Stimulated activated effector memory CD8-positive, alpha-beta T cell treated with anti-CD3 and anti-CD28 coated beads, Interleukin-12 subunit alpha, Interleukin-12 subunit beta, amount 100 ng/mL, for 72 hours (primary cell): ENCODE measurements at regions not wholly inside any gene's neighbourhood (a gene's known extent, or its start where the extent isn't known, plus 50 kb on each side); places are given as distances from the start of the nearest gene placed in this dataset.

Experiments used
- ATAC-seq: fragments of 150-1000 bp; cut with Tn5 transposase; 2 replicates; pipeline ENCODE4 v1.10.0; 2021
- DNase-seq, 2 donors: peaks; one replicate each; pipeline ENCODE4 v3.0.0; 2021 to 2022; ENCODE audit warnings: low spot score in 2 of 2
- H3K27ac Mint-ChIP-seq: one replicate; pipeline ENCODE4 v1.8.0; 2022; ENCODE audit warnings: mild to moderate bottlenecking, mixed read lengths
- H3K36me3 Mint-ChIP-seq: one replicate; pipeline ENCODE4 v1.8.0; 2022; ENCODE audit warnings: mild to moderate bottlenecking, mixed read lengths
- H3K4me1 Mint-ChIP-seq: one replicate; pipeline ENCODE4 v1.8.0; 2022; ENCODE audit warnings: mixed read lengths
- H3K4me3 Mint-ChIP-seq: one replicate; pipeline ENCODE4 v1.8.0; 2022; ENCODE audit warnings: mild to moderate bottlenecking, mixed read lengths
- H3K9me3 Mint-ChIP-seq: one replicate; pipeline ENCODE4 v1.8.0; 2022; ENCODE audit warnings: mixed read lengths

DNA sequence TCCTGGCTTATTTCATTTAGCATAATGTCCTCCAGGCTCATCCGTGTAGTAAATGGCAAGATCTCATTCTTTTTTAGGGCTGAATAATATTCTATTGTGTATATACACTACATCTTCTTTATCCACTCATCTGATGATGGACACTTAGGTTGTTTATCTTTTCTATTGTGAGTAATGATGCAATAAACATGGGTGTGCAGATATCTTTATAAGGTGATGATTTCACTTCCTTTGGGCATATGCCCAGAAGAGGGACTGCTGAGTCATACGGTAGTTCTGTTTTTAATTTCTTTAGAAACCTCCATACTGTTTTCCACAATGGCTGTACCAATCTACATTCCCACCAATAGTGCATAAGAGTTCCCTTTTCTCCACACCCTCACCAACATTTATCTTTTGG, 317.6 kb upstream of the CNKSR2 start:
- Mint-ChIP-seq H3K27ac (no peak overlapping the region), H3K4me3 (no peak overlapping the region), H3K9me3 (peaks cover 6% of the 10 kb centered on the region), H3K4me1 (no peaks in the 10 kb centered on the region), H3K36me3 (no peaks in the 10 kb centered on the region)
- ATAC-seq, result no peak
- no peak for DNase-seq

DNA sequence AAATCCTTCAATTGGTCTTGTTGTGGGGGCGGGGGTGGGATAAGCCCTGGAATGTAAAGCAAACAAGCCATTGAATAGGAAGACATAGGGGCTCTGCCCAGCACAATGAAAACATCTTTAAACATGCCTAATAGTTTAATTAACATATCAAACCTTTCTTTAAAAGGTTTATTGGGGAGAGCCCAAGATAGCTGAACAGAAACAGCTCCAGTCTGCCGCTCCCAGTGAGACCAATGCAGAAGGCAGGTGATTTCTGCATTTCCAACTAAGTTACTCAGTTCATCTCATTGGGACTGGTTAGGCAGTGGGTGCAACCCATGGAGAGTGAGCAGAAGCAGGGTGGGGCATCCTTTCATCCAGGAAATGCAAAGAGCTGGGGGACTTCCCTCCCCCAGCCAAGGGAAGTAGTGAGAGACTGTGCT, 327.2 kb upstream of the CNKSR2 start:
- no peak for DNase-seq
- Mint-ChIP-seq H3K9me3 (peaks cover 4% of the 10 kb centered on the region), H3K4me3 (no peak overlapping the region), H3K27ac (no peak overlapping the region), H3K4me1 (no peaks in the 10 kb centered on the region), H3K36me3 (no peaks in the 10 kb centered on the region)
- ATAC-seq, result no peak

DNA sequence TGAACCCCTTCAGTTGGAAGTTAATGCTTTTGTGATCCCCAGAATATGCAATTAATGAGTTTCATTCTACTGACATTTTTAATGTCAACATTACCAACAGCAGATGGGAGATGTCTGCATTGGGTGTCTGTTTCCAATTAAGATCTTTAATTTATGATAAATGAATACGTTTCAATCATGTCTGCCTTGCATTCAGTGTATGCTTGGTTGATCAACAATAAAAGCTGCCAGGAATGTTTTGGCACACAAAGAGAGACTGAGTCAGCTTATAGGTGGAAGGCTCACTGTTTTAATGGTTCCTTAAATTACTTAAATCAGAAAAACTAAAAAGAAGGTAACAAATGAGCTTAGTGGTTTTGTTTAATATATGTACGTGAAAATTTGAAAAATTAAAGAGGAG, 359.9 kb upstream of the CNKSR2 start:
- no peak overlapping the region for H3K27ac Mint-ChIP-seq
- ATAC-seq (no peak), DNase-seq (no peak)
- H3K4me1 Mint-ChIP-seq, result no peaks in the 10 kb centered on the region
- H3K4me3 Mint-ChIP-seq, result no peak overlapping the region
- H3K36me3 Mint-ChIP-seq, result no peaks in the 10 kb centered on the region
- peaks cover 3% of the 10 kb centered on the region for H3K9me3 Mint-ChIP-seq

DNA sequence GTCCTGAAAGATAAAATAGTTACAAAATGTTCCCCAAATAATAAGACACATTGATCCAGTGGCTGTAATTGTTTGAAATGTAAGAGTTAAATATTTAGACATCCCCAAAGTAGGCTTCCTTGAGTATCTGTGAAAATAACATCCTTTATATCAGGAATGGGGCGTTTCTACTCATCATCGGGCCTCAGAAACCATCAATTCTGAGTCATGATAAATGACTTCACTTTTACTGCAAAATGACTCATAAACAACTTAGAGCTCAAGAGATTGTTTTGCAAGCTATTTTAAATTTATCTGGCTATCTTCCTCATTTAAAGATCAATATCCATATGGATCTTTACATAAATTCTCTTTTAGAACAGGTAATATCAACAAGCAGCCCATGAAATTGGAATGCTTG, 369.4 kb upstream of the CNKSR2 start:
- no peak overlapping the region for H3K27ac Mint-ChIP-seq
- H3K4me1 Mint-ChIP-seq, result no peaks in the 10 kb centered on the region
- H3K36me3 Mint-ChIP-seq, result no peaks in the 10 kb centered on the region
- no peak overlapping the region for H3K4me3 Mint-ChIP-seq
- DNase-seq (no peak), ATAC-seq (no peak)
- H3K9me3 Mint-ChIP-seq, result no peaks in the 10 kb centered on the region

DNA sequence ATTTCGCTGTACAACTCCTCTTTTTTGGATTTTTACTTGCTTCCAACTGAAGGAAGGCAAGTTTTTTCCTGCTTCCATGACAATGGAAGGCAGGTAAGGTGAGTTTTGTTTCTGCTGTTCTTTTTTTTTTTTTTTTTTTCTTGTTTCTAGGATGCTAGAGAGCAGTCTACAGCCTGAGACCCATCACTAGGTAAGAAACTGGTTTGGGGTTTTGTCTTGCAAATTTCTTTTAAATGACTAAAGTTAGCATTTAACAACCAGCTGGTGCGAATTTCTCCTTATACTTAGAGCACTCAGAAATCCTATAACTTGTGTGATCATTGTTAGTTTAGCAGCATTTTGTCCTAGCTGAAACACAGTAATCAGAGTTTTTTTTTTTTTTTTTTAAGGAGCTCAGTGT, 378.4 kb upstream of the CNKSR2 start:
- H3K4me3 Mint-ChIP-seq, result no peak overlapping the region
- ATAC-seq, result no peak
- no peaks in the 10 kb centered on the region for H3K36me3 Mint-ChIP-seq
- no peaks in the 10 kb centered on the region for H3K9me3 Mint-ChIP-seq
- DNase-seq, result no peak
- no peak overlapping the region for H3K27ac Mint-ChIP-seq
- no peaks in the 10 kb centered on the region for H3K4me1 Mint-ChIP-seq

DNA sequence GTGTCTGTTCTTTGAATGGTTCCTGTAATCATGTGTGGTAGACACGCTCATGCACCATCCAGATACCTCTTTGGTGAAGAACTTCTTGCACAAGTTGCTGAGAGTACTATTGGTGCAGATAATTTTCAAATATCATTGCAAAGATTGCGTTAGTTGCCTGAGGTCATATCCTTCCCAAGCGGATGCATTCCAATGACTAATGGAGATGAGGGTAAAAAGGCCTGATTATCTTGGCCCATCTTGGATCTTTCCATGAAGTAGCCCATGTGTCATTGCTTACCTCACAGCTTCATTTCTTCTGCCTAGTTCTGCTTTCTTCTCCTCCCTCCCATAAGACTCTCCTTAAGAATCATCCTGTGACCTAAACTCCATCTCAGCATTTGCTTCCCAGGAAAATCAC, 384.9 kb upstream of the CNKSR2 start:
- DNase-seq (no peak), ATAC-seq (no peak)
- Mint-ChIP-seq H3K4me3 (no peak overlapping the region), H3K9me3 (no peaks in the 10 kb centered on the region), H3K4me1 (no peaks in the 10 kb centered on the region), H3K36me3 (no peaks in the 10 kb centered on the region), H3K27ac (no peak overlapping the region)

DNA sequence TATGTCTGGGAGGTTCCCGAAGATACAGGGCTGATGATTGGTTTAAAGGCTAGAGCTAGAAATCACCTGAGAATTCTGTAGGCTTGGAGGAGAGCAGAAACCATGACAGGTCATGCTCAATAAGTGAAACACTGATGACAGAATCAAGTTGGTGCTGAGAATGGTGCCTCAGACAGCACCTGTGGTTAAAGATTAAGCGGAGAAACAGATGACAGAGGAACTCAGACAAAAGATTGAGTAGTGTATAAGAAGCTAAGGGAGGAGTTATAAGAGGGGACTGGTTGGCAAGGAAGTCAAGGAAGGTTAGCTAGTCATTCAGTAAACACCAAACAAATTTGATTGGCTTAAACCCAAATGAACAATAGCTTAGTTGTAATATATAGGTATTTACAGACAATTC, 385.4 kb upstream of the CNKSR2 start:
- no peak for ATAC-seq
- Mint-ChIP-seq H3K4me3 (no peak overlapping the region), H3K4me1 (no peaks in the 10 kb centered on the region), H3K27ac (no peak overlapping the region), H3K36me3 (no peaks in the 10 kb centered on the region), H3K9me3 (no peaks in the 10 kb centered on the region)
- no peak for DNase-seq

DNA sequence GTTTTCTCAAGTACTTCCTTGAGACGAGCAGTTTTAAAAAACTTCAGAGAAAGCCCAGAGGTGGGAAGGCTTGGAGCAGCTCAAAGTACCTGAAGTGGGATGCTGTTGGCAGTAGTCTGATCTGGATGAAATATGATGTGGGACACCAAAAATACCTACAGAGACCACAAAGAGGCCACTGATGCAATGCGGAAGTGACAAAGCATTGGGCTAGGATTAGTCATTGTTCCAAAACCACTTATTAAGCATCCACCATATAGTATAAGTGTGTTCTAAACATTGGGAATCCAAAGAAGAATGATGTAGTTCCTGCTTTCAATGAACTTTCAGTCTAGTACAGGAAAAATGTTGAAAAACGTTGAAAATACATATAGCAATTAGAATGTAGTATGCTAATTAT, 386.1 kb upstream of the CNKSR2 start:
- H3K36me3 Mint-ChIP-seq, result no peaks in the 10 kb centered on the region
- ATAC-seq (no peak), DNase-seq (no peak)
- H3K4me1 Mint-ChIP-seq, result no peaks in the 10 kb centered on the region
- no peak overlapping the region for H3K4me3 Mint-ChIP-seq
- H3K9me3 Mint-ChIP-seq, result no peaks in the 10 kb centered on the region
- no peak overlapping the region for H3K27ac Mint-ChIP-seq

DNA sequence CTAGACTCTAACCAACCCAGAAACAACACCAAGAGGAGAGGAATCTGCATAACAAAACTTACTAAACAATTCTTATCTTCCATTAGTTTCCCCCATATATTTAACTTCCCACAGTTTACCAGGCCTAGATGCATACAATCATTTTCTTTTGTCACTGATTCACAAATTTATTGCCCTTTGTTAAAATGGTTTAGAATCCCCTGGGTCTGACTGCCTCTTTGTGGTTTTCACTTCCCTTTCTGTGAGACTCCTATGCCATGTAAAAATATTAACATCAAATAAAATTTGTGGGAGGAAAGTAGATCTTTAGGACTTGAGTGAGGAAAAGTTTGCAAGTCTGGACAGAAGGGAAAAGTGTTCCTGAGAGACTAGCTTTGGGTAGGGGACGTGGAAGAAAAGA, 393.8 kb upstream of the CNKSR2 start:
- H3K4me1 Mint-ChIP-seq, result no peaks in the 10 kb centered on the region
- DNase-seq, result no peak
- H3K9me3 Mint-ChIP-seq, result peaks cover 3% of the 10 kb centered on the region
- H3K36me3 Mint-ChIP-seq, result no peaks in the 10 kb centered on the region
- no peak for ATAC-seq
- H3K4me3 Mint-ChIP-seq, result no peak overlapping the region
- no peak overlapping the region for H3K27ac Mint-ChIP-seq

DNA sequence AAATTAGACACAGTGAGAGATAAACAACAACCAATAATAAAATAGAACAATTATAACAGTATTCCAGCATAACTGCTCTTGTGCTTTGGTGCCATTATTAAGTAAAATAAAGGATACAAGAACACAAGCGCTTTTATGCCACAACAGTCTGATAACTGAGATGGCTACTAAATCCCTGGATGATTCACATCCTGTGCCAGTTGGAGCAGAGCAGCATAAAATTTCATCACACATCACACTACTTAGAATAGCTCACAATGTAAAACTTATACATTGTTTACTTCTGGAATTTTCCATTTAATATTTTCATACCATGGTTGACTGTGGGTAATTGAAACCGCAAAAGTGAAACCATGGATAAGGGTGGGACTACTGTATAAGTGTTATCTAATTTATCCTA, 399.9 kb upstream of the CNKSR2 start:
- Mint-ChIP-seq H3K27ac (no peak overlapping the region), H3K36me3 (no peaks in the 10 kb centered on the region), H3K4me1 (no peaks in the 10 kb centered on the region), H3K4me3 (no peak overlapping the region), H3K9me3 (peaks cover 3% of the 10 kb centered on the region)
- DNase-seq, result no peak
- ATAC-seq, result no peak

DNA sequence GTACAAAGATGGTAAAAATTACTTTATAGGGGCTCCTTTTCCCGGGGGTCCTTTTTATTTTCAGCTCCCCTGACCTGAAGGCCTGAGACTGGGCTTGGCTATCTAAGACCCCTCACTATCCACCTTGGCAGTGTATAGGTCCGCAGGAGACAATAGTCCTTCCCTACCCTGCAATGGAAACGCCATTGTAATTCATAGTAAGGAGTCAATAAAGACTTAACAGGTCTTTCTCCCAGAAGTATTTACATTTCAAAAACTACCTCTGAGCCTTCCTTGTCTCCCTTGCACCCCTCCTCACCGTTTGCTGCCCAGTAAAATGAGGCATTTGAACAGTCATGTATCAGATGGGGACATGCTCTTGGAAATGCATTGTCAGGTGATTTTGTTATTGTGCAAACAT, 401.2 kb upstream of the CNKSR2 start:
- Mint-ChIP-seq H3K27ac (no peak overlapping the region), H3K4me1 (no peaks in the 10 kb centered on the region), H3K9me3 (no peaks in the 10 kb centered on the region), H3K4me3 (no peak overlapping the region), H3K36me3 (no peaks in the 10 kb centered on the region)
- DNase-seq (no peak), ATAC-seq (no peak)

DNA sequence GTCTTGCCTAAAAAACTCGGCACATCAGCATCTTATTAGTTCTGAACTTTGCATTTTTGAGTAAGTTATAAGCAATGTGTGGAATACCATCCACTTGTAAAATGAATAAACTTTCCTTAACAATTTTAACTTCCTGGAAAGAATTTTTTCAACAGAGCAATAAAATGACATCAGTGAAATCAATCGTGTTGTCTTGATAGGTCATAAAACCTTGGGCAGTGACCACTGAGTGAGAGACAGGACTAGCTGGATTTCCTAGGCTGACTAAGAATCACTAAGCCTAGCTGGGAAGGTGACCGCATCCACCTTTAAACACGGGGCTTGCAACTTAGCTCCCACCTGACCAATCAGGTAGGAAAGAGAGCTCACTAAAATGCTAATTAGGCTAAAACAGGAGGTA, 403.0 kb upstream of the CNKSR2 start:
- no peak for ATAC-seq
- Mint-ChIP-seq H3K4me1 (no peaks in the 10 kb centered on the region), H3K27ac (no peak overlapping the region), H3K9me3 (no peaks in the 10 kb centered on the region), H3K4me3 (no peak overlapping the region), H3K36me3 (no peaks in the 10 kb centered on the region)
- no peak for DNase-seq

DNA sequence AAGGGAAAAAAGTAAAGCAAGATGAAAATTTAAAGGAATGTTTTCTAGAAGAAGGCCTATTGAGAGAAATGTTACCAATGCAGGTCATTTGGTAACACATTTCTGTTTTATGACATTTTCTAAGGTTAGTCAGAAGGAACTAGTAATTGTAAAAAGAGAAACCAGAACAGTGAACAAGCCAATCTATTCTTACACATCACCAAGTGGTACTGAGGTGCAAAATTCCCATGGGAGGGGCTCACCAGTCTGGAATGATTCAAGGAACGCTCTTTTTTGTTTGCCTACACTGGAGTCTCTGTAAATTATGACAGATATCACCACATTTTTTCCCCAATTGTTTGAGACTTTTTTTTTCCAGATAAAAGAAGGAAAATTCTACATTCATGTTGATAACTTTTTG, 404.7 kb upstream of the CNKSR2 start:
- no peak for DNase-seq
- H3K27ac Mint-ChIP-seq, result no peak overlapping the region
- ATAC-seq, result no peak
- no peaks in the 10 kb centered on the region for H3K4me1 Mint-ChIP-seq
- no peak overlapping the region for H3K4me3 Mint-ChIP-seq
- no peaks in the 10 kb centered on the region for H3K36me3 Mint-ChIP-seq
- H3K9me3 Mint-ChIP-seq, result no peaks in the 10 kb centered on the region

DNA sequence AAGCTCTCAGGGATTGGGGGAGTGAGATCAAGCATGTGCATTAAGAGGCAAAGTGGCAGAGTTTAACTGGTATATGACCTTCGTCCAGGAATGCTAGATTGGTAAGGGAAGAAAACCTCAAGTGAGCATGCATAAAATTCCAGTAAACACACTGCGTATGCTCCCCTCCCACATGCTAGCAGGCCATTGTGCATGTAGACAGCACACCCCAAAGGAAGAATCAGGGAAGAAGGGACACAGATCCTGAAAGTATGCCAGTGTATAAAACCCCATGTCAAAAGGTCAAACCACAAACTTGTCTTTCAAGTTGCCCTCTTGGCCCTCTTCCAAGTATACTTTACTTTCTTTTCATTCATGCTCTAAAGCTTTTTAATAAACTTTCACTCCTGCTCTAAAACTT, 405.2 kb upstream of the CNKSR2 start:
- no peak overlapping the region for H3K27ac Mint-ChIP-seq
- DNase-seq (no peak), ATAC-seq (no peak)
- no peaks in the 10 kb centered on the region for H3K36me3 Mint-ChIP-seq
- no peak overlapping the region for H3K4me3 Mint-ChIP-seq
- H3K4me1 Mint-ChIP-seq, result no peaks in the 10 kb centered on the region
- no peaks in the 10 kb centered on the region for H3K9me3 Mint-ChIP-seq

DNA sequence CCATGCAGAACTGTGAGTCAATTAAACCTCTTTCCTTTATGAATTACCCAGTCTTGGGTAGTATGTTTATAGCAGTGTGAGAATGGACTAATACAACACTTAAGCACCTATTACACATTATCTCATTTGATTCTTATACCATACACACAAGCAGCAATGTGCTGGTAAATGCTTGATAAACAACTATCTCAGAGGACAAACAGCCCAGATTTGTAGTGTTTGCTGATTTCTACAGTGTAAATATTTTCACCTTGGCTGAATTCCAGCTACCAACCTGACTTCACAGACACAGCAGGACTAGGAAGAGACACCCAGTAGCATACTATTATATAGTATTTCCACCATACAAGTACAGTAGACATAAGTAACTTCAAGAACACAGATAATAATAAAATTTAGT, 406.5 kb upstream of the CNKSR2 start:
- DNase-seq (no peak), ATAC-seq (no peak)
- Mint-ChIP-seq H3K9me3 (peaks cover 4% of the 10 kb centered on the region), H3K4me1 (no peaks in the 10 kb centered on the region), H3K36me3 (no peaks in the 10 kb centered on the region), H3K4me3 (no peak overlapping the region), H3K27ac (no peak overlapping the region)

DNA sequence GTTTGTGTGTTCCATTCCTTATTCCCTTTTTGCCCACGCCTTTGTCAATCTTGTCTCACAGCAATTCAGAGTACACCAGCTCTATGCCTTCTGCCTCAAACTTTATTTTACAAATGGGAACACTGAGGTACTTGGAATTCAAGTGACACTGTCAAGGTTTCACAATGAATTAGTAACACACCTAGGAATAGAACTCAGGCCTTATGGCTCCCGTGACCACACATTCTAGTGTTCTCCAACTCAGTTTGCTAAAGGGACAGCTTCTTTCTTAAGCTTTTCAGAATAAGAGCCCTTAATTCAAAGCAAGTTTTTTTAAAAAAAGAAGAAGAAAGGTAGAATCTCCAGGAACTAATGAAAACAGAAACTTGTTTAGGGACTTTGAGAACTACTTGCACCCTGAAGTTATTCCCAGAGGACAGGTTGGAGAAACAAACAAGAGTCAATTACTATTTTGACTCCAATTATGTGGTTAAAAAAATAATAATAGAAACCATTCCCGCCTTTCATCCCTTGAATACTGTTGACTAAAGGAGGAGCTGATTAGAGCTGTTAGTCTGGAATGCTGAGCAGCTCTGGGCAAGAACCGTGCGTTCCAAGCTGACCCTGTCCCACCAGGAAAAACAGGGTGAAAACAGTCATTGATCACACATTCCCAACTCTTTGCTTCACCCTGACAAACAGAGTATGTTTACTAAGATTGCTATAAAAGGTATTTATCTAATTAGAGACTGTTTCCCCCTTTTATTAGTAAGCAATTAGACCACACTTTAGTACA, 408.8 kb upstream of the CNKSR2 start:
- Mint-ChIP-seq H3K9me3 (peaks cover 4% of the 10 kb centered on the region), H3K4me3 (no peak overlapping the region), H3K27ac (no peak overlapping the region), H3K36me3 (no peaks in the 10 kb centered on the region), H3K4me1 (no peaks in the 10 kb centered on the region)
- no peak for DNase-seq
- ATAC-seq, result no peak

DNA sequence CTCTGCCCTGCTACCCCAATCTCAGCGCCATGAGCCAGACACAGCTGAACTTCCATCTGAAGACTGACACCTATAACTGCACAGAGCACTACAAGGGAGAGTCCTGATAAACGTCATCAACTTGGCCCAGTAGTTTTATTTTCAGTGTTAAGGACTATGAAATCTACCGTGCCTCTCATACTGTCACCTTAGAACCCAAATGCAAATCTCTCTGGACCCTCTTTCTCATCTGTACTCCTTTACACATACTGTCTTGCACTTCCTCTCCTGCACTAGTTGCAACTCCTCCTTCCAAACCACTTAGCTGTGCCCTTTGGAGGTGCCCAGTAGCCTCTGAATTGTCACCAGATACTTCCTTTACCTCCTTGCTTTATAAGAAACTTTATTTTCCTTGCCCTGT, 420.2 kb upstream of the CNKSR2 start:
- DNase-seq (no peak), ATAC-seq (no peak)
- H3K27ac Mint-ChIP-seq, result no peak overlapping the region
- H3K4me3 Mint-ChIP-seq, result no peak overlapping the region
- no peaks in the 10 kb centered on the region for H3K9me3 Mint-ChIP-seq
- H3K36me3 Mint-ChIP-seq, result no peaks in the 10 kb centered on the region
- H3K4me1 Mint-ChIP-seq, result no peaks in the 10 kb centered on the region
